Esophagus squamous epithelium (tissue), 5 donors: ENCODE measurements at regions not wholly inside any gene's neighbourhood (a gene's known extent, or its start where the extent isn't known, plus 50 kb on each side); places are given as distances from the start of the nearest gene placed in this dataset.

Experiments
- DNase-seq: peaks from one replicate; lab custom pipeline; 2025; lab: John Stamatoyannopoulos, UW
- H3K27ac ChIP-seq, 4 donors: fragments of 200-600 bp; sonication (generic); one replicate each; pipeline ENCODE4 v1.5.1; 2016 to 2019; ENCODE audit warnings: mild to moderate bottlenecking in 1 of 4
- H3K27me3 ChIP-seq, 4 donors: fragments of 200-600 bp; sonication (generic); 1 replicate in 3 of 4; 2 replicates in 1 of 4; pipeline versions ENCODE4 v1.5.1 to v1.6.0; 2017 to 2021; ENCODE audit warnings: antibody characterized with exemption in 1 of 4
- H3K36me3 ChIP-seq, 3 donors: fragments of 200-600 bp; sonication (generic); one replicate each; pipeline ENCODE4 v1.5.1; 2016 to 2019
- H3K4me1 ChIP-seq, 3 donors: fragments of 200-600 bp; sonication (generic); one replicate each; pipeline ENCODE4 v1.5.1; 2017 to 2019
- H3K4me3 ChIP-seq, 4 donors: fragments of 200-600 bp; sonication (generic); 1 replicate in 3 of 4; 2 replicates in 1 of 4; pipeline ENCODE4 v1.5.1; 2016 to 2019; ENCODE audit warnings: mild to moderate bottlenecking in 2 of 4, moderate library complexity in 1 of 4
- H3K9me3 ChIP-seq, 3 donors: fragments of 200-600 bp; sonication (generic); one replicate each; pipeline ENCODE4 v1.5.1; 2016 to 2019
- CTCF ChIP-seq, 6 experiments: fragments of 450-650 bp in 4 of 6; fragments of 200-600 bp in 2 of 6; sonication (generic) in 2 of 6; IDR thresholded peaks; one replicate each; pipeline ENCODE4 v1.5.1; 2016 to 2019; ENCODE audit warnings: antibody characterized with exemption in 6 of 6, mild to moderate bottlenecking in 4 of 6, moderate library complexity in 4 of 6
- POLR2A ChIP-seq, 4 donors: fragments of 450-650 bp; IDR thresholded peaks; one replicate each; pipeline ENCODE4 v1.6.1; 2017; ENCODE audit warnings: antibody characterized with exemption in 4 of 4, mild to moderate bottlenecking in 4 of 4, moderate library complexity in 3 of 4
- WGBS, 2 donors: methylation state at CpG; one replicate each; pipeline ENCODE4 v1.1.5; 2018; 5-methylcytosine and 5-hydroxymethylcytosine counted together
- intact Hi-C: fragments of 100-400 bp; cut with DNase I; formaldehyde crosslinking; loops from one replicate; pipeline ENCODE4 v1.15.0; 2022
- donor health status: DM: yes; HTN: yes; CAD: no.

GRCh38 chr4:189832528-189832927 is 108.1 kb upstream of the FRG1 start:
- Histone ChIP-seq H3K4me3 (no peak overlapping the region), H3K9me3 (no peaks in the 10 kb centered on the region), H3K27me3 (no peaks in the 10 kb centered on the region), H3K27ac (no peak overlapping the region), H3K4me1 (no peaks in the 10 kb centered on the region), H3K36me3 (no peaks in the 10 kb centered on the region)
- intact Hi-C loops = no loop called here
- TF ChIP-seq POLR2A (IDR thresholded peaks at IDR 0.05) (no peak), CTCF (IDR thresholded peaks at IDR 0.05) (no peak)
- no peak for DNase-seq
- WGBS, 2 donors = 77 to 82% methylated on average over 6 of the region's 6 CpGs

GRCh38 chr4:189834616-189835015 is 106.1 kb upstream of the FRG1 start:
- no peaks in the 10 kb centered on the region for H3K4me1 ChIP-seq
- intact Hi-C loops = no loop called here
- H3K9me3 ChIP-seq = no peaks in the 10 kb centered on the region
- 63 to 71% methylated on average over 4 of the region's 4 CpGs for WGBS, 2 donors
- no peaks in the 10 kb centered on the region for H3K27me3 ChIP-seq
- no peak overlapping the region for H3K27ac ChIP-seq
- TF ChIP-seq POLR2A (IDR thresholded peaks at IDR 0.05) = no peak
- TF ChIP-seq CTCF (IDR thresholded peaks at IDR 0.05) = no peak
- H3K4me3 ChIP-seq = no peak overlapping the region
- H3K36me3 ChIP-seq = no peaks in the 10 kb centered on the region
- no peak for DNase-seq

- no peak overlapping the region for H3K4me3 ChIP-seq
- no peaks in the 10 kb centered on the region for H3K27me3 ChIP-seq
- H3K27ac ChIP-seq = no peak overlapping the region
- H3K36me3 ChIP-seq = no peaks in the 10 kb centered on the region
- TF ChIP-seq POLR2A (IDR thresholded peaks at IDR 0.05) (no peak), CTCF (IDR thresholded peaks at IDR 0.05) (no peak)
- H3K4me1 ChIP-seq = no peaks in the 10 kb centered on the region
- no peak for DNase-seq
- intact Hi-C loops = no loop called here
- 57 to 63% methylated on average over 1 of the region's 1 CpG for WGBS, 2 donors
- H3K9me3 ChIP-seq = no peaks in the 10 kb centered on the region
These were observed 105.2 kb upstream of the FRG1 start for GRCh38 chr4:189835505-189835904.

- intact Hi-C loops = no loop called here
- H3K4me3 ChIP-seq = no peak overlapping the region
- TF ChIP-seq POLR2A (IDR thresholded peaks at IDR 0.05) = no peak
- TF ChIP-seq CTCF (IDR thresholded peaks at IDR 0.05) = no peak
- H3K4me1 ChIP-seq = no peaks in the 10 kb centered on the region
- DNase-seq = no peak
- no peaks in the 10 kb centered on the region for H3K9me3 ChIP-seq
- no peaks in the 10 kb centered on the region for H3K36me3 ChIP-seq
- H3K27me3 ChIP-seq = no peaks in the 10 kb centered on the region
- 67 to 79% methylated on average over 5 of the region's 5 CpGs for WGBS, 2 donors
- no peak overlapping the region for H3K27ac ChIP-seq
These were observed 103.2 kb upstream of the FRG1 start for GRCh38 chr4:189837471-189837870.

GRCh38 chr4:189838821-189839497 is 101.7 kb upstream of the FRG1 start:
- Histone ChIP-seq H3K9me3 (no peaks in the 10 kb centered on the region), H3K36me3 (no peaks in the 10 kb centered on the region), H3K4me3 (no peak overlapping the region), H3K4me1 (no peaks in the 10 kb centered on the region), H3K27me3 (no peaks in the 10 kb centered on the region), H3K27ac (no peak overlapping the region)
- TF ChIP-seq POLR2A (IDR thresholded peaks at IDR 0.05) (no peak), CTCF (IDR thresholded peaks at IDR 0.05) (no peak)
- intact Hi-C loops = no loop called here
- 69 to 73% methylated on average over 9 to 14 of the region's 16 CpGs for WGBS, 2 donors
- DNase-seq = no peak
